ENCODE measurements at regions not wholly inside any gene's neighbourhood (a gene's known extent, or its start where the extent isn't known, plus 50 kb on each side); places are given as distances from the start of the nearest gene placed in this dataset.
"Not testable (repeated sequence)": the region's sequence is repeated elsewhere in the genome, so short reads cannot be mapped to it uniquely, and the experiment has no call there.

DNA sequence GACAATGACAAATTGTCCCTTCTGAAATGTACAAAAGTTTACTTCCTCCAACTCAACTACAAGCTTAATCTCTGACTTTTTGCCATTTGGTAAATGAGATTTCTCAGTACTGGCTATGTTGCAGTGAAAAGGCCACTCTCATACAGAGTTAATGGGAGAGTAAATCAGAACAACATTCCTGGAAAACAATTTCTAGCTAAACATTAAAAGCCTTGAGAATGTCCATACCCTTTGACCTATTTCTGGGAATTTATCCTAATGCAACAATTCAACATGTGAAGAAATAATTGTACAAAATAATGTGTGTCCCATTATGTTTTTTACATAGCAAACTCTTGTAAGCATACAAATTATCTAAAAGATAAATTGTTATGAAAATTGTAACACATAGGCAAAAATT lies 56.3 kb upstream of the SPEF2 start:
- Histone ChIP-seq H3K4me3 (ENCODE audit: low read length) (no peak overlapping the region), H3K27me3 (ENCODE audit: insufficient read depth, low read length) (no peaks in the 10 kb centered on the region), H3K9ac (ENCODE audit: low read depth, low read length) (no peak overlapping the region), H3K27ac (ENCODE audit: low read length) (no peak overlapping the region), H3K4me1 (ENCODE audit: insufficient read depth, low read length) (no peaks in the 10 kb centered on the region), H3K36me3 (ENCODE audit: insufficient read depth, low read depth, low read length) (no peaks in the 10 kb centered on the region), H3K9me3 (ENCODE audit: insufficient read depth, low read depth, low read length) (peaks cover 65% of the 10 kb centered on the region)

DNA sequence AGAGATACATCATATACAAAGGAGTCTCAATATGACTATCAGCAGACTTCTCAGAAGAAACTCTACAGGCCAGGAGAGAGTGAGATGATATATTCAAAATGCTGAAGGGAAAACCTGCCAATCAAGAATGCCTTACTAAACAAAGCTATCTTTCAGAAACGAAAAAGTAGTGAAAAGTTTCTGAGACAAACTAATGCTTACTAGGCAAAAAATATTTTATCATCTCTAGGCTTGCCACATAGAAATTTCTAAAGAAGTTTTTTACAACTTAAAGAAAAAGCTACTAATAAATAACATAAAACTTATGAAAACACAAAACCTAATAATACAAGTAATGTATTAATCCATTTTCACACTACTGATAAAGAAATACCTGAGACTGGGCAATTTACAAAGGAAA lies 59.9 kb upstream of the SPEF2 start:
- H3K4me1 ChIP-seq (ENCODE audit: insufficient read depth, low read length) = no peaks in the 10 kb centered on the region
- H3K9ac ChIP-seq (ENCODE audit: low read depth, low read length) = no peak overlapping the region
- H3K27me3 ChIP-seq (ENCODE audit: insufficient read depth, low read length) = no peaks in the 10 kb centered on the region
- no peak overlapping the region for H3K4me3 ChIP-seq (ENCODE audit: low read length)
- no peaks in the 10 kb centered on the region for H3K36me3 ChIP-seq (ENCODE audit: insufficient read depth, low read depth, low read length)
- peaks cover 42% of the 10 kb centered on the region for H3K9me3 ChIP-seq (ENCODE audit: insufficient read depth, low read depth, low read length)
- H3K27ac ChIP-seq (ENCODE audit: low read length) = no peak overlapping the region

DNA sequence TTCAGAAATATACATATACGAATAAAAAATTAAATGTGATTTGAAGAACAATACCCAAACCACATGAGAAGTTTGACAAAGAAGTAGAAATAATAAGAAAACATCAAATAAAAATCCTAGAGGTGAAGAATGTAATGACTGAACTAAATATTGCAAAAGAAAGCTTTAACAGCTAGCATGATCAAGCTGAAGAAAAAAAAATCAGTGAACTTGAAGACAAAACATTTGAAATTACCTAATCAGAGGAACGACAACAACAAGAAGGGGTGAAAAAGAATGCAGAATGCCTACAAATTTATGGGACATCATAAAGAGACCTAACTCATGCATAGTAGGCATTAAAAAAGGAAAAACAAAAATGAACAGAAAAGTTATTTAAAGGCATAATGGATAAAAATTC lies 60.5 kb upstream of the SPEF2 start:
- no peaks in the 10 kb centered on the region for H3K27me3 ChIP-seq (ENCODE audit: insufficient read depth, low read length)
- H3K36me3 ChIP-seq (ENCODE audit: insufficient read depth, low read depth, low read length) = no peaks in the 10 kb centered on the region
- no peak overlapping the region for H3K9ac ChIP-seq (ENCODE audit: low read depth, low read length)
- H3K4me3 ChIP-seq (ENCODE audit: low read length) = no peak overlapping the region
- H3K9me3 ChIP-seq (ENCODE audit: insufficient read depth, low read depth, low read length) = peaks cover 37% of the 10 kb centered on the region
- no peaks in the 10 kb centered on the region for H3K4me1 ChIP-seq (ENCODE audit: insufficient read depth, low read length)
- no peak overlapping the region for H3K27ac ChIP-seq (ENCODE audit: low read length)

DNA sequence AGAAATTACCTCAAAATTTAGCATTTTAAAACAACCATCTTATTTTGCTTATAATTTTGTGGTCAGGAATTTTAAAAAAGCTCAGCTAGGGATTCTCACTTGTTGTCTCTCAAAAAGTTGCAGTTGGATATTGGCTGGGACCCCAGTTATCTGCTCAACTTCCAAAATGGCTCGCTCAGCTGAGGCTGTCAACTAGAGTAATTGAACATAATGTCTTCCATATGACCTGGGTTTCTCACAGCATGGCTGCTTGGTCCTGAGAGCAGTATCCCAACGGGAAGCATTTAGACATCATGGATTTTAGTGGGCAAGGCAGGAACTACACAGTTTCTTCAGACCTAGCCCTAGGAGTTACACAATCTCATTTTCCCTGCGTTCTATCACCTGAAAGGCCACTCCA lies 63.6 kb upstream of the SPEF2 start:
- Histone ChIP-seq H3K27ac (ENCODE audit: low read length) (no peak overlapping the region), H3K27me3 (ENCODE audit: insufficient read depth, low read length) (no peaks in the 10 kb centered on the region), H3K4me1 (ENCODE audit: insufficient read depth, low read length) (no peaks in the 10 kb centered on the region), H3K9ac (ENCODE audit: low read depth, low read length) (no peak overlapping the region), H3K36me3 (ENCODE audit: insufficient read depth, low read depth, low read length) (no peaks in the 10 kb centered on the region), H3K9me3 (ENCODE audit: insufficient read depth, low read depth, low read length) (peaks cover 24% of the 10 kb centered on the region), H3K4me3 (ENCODE audit: low read length) (no peak overlapping the region)

DNA sequence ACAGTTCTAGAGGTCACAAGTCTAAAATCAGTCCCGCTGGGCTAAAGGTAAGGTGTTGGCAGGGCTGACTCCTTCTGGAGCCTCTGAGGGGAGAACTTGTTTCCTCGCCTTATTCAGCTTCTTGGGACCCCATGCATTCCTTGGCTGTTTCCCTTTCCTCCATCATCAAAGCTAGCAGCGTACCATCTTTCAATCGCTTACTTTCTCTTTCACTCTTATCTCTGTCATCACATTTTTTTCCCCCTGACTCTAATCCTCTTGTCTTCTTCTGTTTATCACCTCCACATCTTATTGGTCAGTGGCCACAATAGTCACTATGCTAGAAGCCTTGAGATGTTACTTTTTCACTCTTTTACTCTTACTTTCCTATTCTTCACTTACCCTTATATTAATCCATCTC lies 72.5 kb upstream of the SPEF2 start:
- Histone ChIP-seq H3K27me3 (ENCODE audit: insufficient read depth, low read length) (no peaks in the 10 kb centered on the region), H3K4me3 (ENCODE audit: low read length) (no peak overlapping the region), H3K9ac (ENCODE audit: low read depth, low read length) (no peak overlapping the region)

DNA sequence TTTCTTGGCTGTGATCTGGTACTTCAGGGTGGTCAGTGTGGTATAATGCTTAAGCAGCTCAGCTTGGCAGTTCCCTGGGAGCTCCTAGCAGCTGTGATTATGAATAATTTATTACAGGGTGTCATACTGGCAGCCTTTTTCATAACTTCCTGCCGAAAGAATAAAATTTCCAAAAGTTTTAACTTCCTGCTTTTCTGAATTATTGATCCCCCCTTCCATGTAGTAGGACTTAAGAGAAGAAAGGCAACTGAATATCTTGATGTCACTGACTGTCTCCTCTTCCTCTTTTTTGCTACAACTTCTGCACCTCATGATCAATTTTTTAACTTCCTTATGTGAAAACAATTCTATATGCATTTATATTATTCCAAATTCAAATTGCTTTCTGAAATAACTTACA lies 74.3 kb upstream of the SPEF2 start:
- no peak overlapping the region for H3K9ac ChIP-seq (ENCODE audit: low read depth, low read length)
- no peak overlapping the region for H3K4me3 ChIP-seq (ENCODE audit: low read length)
- H3K9me3 ChIP-seq (ENCODE audit: insufficient read depth, low read depth, low read length) = no peaks in the 10 kb centered on the region
- H3K4me1 ChIP-seq (ENCODE audit: insufficient read depth, low read length) = no peaks in the 10 kb centered on the region
- H3K36me3 ChIP-seq (ENCODE audit: insufficient read depth, low read depth, low read length) = no peaks in the 10 kb centered on the region
- H3K27ac ChIP-seq (ENCODE audit: low read length) = no peak overlapping the region
- H3K27me3 ChIP-seq (ENCODE audit: insufficient read depth, low read length) = no peaks in the 10 kb centered on the region

More for the DNA sequence above, 72.5 kb upstream of the SPEF2 start:
- H3K36me3 ChIP-seq (ENCODE audit: insufficient read depth, low read depth, low read length) = no peaks in the 10 kb centered on the region
- no peaks in the 10 kb centered on the region for H3K9me3 ChIP-seq (ENCODE audit: insufficient read depth, low read depth, low read length)
- no peaks in the 10 kb centered on the region for H3K4me1 ChIP-seq (ENCODE audit: insufficient read depth, low read length)
- no peak overlapping the region for H3K27ac ChIP-seq (ENCODE audit: low read length)

DNA sequence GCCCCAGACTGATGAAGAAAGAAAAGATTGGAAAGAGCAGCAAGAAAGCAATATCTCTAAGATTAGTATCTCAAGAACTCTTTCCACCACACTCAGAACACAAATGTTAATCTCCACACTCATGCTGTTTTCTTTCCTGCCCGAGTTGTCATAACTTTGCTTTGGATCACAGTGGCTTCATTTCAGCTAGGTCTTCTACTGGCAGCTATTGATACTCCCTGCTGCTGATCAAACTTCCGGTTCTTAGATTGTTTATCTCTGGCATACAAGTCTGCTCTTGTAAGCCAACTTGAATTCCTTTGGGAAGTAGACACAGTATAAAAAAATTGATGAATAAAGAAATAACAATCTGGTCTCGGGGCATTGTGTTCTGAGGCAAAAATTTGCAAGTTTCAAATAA lies 77.7 kb upstream of the SPEF2 start:
- Histone ChIP-seq H3K36me3 (ENCODE audit: insufficient read depth, low read depth, low read length) (no peaks in the 10 kb centered on the region), H3K4me1 (ENCODE audit: insufficient read depth, low read length) (no peaks in the 10 kb centered on the region), H3K4me3 (ENCODE audit: low read length) (no peak overlapping the region), H3K9me3 (ENCODE audit: insufficient read depth, low read depth, low read length) (no peaks in the 10 kb centered on the region; the same call in 1 of the 2 replicates), H3K9ac (ENCODE audit: low read depth, low read length) (no peak overlapping the region), H3K27me3 (ENCODE audit: insufficient read depth, low read length) (no peaks in the 10 kb centered on the region), H3K27ac (ENCODE audit: low read length) (no peak overlapping the region)

DNA sequence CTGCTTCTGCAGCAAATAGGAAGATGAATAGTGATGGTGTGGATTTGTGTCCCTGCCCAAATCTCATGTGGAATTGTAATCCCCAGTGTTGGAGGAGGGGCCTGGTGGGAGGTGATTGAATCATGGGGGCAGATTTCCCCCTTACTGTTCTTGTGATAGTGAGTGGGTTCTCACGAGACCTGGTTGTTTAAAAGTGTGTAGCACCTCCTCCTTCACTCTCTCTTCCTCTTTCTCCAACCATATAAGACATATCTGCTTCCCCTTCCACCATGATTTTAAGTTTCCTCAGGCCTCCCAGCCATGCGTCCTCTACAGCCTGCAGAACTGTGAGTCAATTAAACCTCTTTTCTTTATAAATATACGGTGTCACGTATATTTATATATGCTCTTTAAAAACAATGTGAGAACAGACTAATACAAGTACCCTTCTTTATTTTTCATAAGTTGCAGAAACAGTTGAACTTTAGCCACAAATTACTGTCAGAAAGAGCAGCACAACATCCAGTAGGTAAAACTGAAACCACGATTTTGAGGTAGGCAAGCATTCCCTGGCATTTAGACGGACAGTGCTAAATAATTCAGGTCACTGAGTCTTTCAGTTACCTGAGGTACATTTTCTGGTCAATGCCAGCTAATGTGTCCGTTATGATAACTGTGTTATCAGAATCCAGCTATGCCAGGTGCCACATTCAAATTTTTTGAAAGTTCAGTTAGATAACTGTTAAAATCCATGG lies 79.3 kb upstream of the SPEF2 start:
- no peak overlapping the region for H3K27ac ChIP-seq (ENCODE audit: low read length)
- no peak overlapping the region for H3K4me3 ChIP-seq (ENCODE audit: low read length)
- H3K9ac ChIP-seq (ENCODE audit: low read depth, low read length) = no peak overlapping the region
- H3K36me3 ChIP-seq (ENCODE audit: insufficient read depth, low read depth, low read length) = no peaks in the 10 kb centered on the region
- H3K27me3 ChIP-seq (ENCODE audit: insufficient read depth, low read length) = no peaks in the 10 kb centered on the region
- no peaks in the 10 kb centered on the region; the same call in 1 of the 2 replicates for H3K9me3 ChIP-seq (ENCODE audit: insufficient read depth, low read depth, low read length)
- no peaks in the 10 kb centered on the region for H3K4me1 ChIP-seq (ENCODE audit: insufficient read depth, low read length)

DNA sequence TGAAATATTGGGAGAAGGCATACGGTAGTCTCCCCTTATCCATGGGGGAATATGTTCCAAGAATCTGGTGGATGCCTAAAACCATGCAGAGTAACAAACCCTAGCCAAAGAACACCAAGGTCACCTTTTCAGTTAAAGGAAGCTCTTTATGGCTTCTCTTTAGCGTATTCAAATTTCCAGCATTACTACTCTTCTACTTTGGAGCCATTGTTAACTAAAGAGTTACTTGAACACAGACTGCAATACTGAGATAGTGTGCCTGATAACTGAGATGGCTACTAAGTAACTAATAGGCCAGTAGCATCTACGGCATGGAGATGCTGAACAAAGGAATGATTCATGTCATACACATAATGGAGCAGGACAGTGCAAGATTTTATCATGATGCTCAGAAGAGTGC lies 84.5 kb upstream of the SPEF2 start:
- Histone ChIP-seq H3K27me3 (ENCODE audit: insufficient read depth, low read length) (no peaks in the 10 kb centered on the region), H3K9ac (ENCODE audit: low read depth, low read length) (no peak overlapping the region), H3K4me1 (ENCODE audit: insufficient read depth, low read length) (no peaks in the 10 kb centered on the region), H3K36me3 (ENCODE audit: insufficient read depth, low read depth, low read length) (no peaks in the 10 kb centered on the region), H3K9me3 (ENCODE audit: insufficient read depth, low read depth, low read length) (no peaks in the 10 kb centered on the region; the same call in 1 of the 2 replicates), H3K27ac (ENCODE audit: low read length) (no peak overlapping the region), H3K4me3 (ENCODE audit: low read length) (no peak overlapping the region)

DNA sequence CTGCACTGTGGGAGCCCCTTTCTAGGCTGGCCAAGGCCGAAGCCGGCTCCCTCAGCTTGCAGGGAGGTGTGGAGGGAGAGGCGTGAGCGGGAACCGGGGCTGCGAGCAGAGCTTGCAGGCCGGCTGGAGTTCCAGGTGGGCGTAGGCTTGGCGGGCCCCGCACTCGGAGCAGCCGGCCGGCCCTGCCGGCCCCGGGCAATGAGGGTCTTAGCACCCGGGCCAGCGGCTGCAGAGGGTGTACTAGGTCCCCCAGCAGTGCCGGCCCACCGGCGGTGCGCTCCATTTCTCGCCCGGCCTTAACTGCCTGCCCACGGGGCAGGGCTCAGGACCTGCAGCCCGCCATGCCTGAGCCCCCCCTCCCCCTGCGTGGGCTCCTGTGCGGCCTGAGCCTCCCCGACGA lies 86.1 kb upstream of the SPEF2 start:
- not testable (repeated sequence) for H3K9me3 ChIP-seq (ENCODE audit: insufficient read depth, low read depth, low read length); H3K9ac ChIP-seq (ENCODE audit: low read depth, low read length); H3K27me3 ChIP-seq (ENCODE audit: insufficient read depth, low read length); H3K27ac ChIP-seq (ENCODE audit: low read length); H3K36me3 ChIP-seq (ENCODE audit: insufficient read depth, low read depth, low read length); H3K4me3 ChIP-seq (ENCODE audit: low read length); H3K4me1 ChIP-seq (ENCODE audit: insufficient read depth, low read length)

DNA sequence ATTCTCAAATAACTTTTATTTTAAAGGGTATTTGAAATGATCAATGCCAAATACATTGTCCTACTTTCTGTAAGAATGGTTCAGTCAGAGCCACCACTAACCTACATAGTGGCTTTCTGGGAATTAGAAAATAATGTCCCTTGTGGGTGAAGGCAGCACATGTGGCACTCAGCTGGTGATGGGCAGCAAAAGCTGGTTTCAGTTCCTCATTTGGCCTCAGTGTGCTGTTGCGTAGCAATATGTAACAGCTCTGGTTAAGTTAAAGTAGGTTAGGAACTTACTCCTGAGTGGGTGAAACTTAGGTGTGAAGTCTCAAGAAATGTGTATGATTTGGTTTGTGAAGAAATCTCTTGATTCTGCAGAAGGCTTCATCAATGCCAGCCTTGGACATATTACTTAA lies 99.6 kb upstream of the SPEF2 start:
- H3K27ac ChIP-seq (ENCODE audit: low read length) = no peak overlapping the region
- no peaks in the 10 kb centered on the region for H3K9me3 ChIP-seq (ENCODE audit: insufficient read depth, low read depth, low read length)
- H3K27me3 ChIP-seq (ENCODE audit: insufficient read depth, low read length) = no peaks in the 10 kb centered on the region
- no peaks in the 10 kb centered on the region for H3K36me3 ChIP-seq (ENCODE audit: insufficient read depth, low read depth, low read length)
- no peak overlapping the region for H3K4me3 ChIP-seq (ENCODE audit: low read length)
- no peaks in the 10 kb centered on the region for H3K4me1 ChIP-seq (ENCODE audit: insufficient read depth, low read length)
- no peak overlapping the region for H3K9ac ChIP-seq (ENCODE audit: low read depth, low read length)

DNA sequence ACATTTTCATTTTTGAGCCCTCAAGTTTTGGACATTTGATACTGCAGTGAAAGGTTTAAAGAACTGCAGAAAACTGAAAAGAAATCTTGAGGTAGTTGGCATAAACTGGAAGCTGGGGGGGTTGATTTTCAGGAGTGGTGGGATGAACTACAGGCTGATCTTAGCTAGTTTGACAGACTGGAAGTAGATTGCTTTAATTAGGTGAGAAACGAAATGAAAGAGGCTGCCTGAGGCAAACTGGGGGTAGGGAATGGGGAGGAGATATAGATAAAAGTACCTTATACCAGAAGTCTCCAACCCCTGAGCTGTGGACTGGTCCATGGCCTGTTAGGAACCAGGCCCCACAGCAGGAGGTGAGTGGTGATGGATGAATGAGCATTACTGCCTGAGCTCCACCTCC lies 101.4 kb upstream of the SPEF2 start:
- Histone ChIP-seq H3K9ac (ENCODE audit: low read depth, low read length) (no peak overlapping the region), H3K36me3 (ENCODE audit: insufficient read depth, low read depth, low read length) (no peaks in the 10 kb centered on the region), H3K27me3 (ENCODE audit: insufficient read depth, low read length) (no peaks in the 10 kb centered on the region), H3K27ac (ENCODE audit: low read length) (no peak overlapping the region), H3K4me1 (ENCODE audit: insufficient read depth, low read length) (no peaks in the 10 kb centered on the region), H3K4me3 (ENCODE audit: low read length) (no peak overlapping the region), H3K9me3 (ENCODE audit: insufficient read depth, low read depth, low read length) (no peaks in the 10 kb centered on the region)

Measured in iPS-20b (cell line).